GM19239 (cell line): ENCODE measurements at regions not wholly inside any gene's neighbourhood (a gene's known extent, or its start where the extent isn't known, plus 50 kb on each side); places are given as distances from the start of the nearest gene placed in this dataset.
"Not testable (repeated sequence)": the region's sequence is repeated elsewhere in the genome, so short reads cannot be mapped to it uniquely, and the experiment has no call there.

ENCODE experiments used
- DNase-seq: peaks from one replicate; pipeline ENCODE4 v3.0.0; 2011; ENCODE audit warnings: low spot score; ENCODE audit not compliant: insufficient read length
- FAIRE-seq: peaks from 2 replicates; lab custom pipeline; 2011; peaks lifted over from hg19 to GRCh38; lab: Jason Lieb, UNC

DNA sequence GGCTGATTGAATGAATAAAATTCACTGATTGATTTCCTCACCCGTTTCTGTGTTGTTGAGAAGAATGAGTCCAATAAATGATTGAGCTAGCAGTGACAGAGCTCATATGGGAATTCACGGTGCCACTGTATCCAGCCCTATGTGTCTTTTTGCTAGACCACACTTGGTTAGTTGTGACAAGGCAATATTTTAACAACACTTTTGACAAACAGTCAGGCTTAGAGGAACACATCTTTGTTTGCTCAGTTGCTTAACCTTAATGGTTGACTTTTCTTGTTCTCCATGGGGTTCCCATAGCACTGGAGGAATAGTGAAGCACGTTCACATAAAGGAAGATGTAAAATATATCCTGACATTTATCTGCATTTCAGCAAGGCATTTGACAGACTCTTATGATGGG is 273.9 kb upstream of the DEPDC1 start:
- FAIRE-seq: no peak
- DNase-seq: no peak

- DNase-seq: no peak
These were observed 281.0 kb upstream of the DEPDC1 start for GRCh38 chr1:68777851-68778250.

DNA sequence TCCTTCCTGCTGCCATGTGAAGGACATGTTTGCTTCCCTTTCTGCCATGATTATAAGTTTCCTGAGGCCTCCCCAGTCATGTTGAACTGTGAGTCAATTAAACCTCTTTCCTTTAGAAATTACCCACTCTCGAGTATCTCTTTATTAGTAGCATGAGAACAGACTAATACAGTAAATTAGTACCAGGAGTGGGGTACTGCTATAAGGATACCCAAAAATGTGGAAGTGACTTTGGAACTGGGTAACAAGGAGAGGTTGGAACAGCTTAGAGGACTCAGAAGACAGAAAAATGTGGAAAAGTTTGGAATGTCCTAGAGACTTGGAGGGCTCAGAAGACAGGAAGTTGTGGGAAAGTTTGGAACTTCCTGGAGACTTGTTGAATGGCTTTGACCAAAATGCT is 283.0 kb upstream of the DEPDC1 start:
- FAIRE-seq: not testable (repeated sequence)

More at GRCh38 chr1:68777851-68778250, 281.0 kb upstream of the DEPDC1 start:
- FAIRE-seq: no peak

DNA sequence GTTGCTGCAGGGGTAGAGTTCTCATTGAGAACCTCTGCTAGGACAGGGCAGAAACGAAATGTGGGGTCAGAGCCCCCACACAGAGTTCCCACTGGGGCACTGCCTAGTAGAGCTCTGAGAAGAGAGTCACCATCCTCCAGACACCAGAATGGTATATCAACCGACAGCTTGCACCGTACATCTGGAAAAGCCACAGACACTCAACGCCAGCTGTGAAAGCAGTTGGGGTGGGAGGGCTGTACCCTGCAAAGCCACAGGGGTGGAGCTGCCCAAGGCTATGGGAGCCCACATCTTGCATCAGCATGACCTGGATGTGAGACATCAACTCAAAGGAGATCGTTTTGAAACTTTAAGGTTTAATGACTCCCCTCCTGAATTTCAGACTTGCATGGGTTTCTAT is 284.0 kb upstream of the DEPDC1 start:
- DNase-seq: no peak
- FAIRE-seq: no peak

More for the DNA sequence above, 283.0 kb upstream of the DEPDC1 start:
- not testable (repeated sequence) for DNase-seq

- DNase-seq (no peak), FAIRE-seq (no peak)
These were observed 286.0 kb upstream of the DEPDC1 start for GRCh38 chr1:68782890-68783289.

GRCh38 chr1:68785328-68785727 is 288.4 kb upstream of the DEPDC1 start:
- DNase-seq: no peak
- no peak for FAIRE-seq

- FAIRE-seq (no peak), DNase-seq (no peak)
These were observed 291.9 kb upstream of the DEPDC1 start for GRCh38 chr1:68788762-68789161.

DNA sequence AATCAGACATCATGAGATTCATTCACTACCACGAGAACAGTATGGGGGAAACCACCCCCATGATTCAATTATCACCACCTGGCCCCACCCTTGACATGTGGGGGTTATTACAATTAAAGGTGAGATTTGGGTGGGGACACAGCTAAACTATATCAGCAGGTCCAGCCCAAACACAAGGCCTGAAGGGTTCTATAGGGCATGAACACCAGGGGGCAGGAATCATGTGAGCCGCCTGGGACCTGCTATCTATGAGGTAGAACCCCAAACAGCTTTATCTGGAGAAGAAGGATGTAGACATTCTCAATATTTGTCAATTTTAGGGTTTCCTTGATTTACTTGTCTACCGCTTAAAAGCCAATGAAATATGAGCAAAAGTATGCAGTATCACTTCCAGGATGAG is 294.9 kb upstream of the DEPDC1 start:
- no peak for DNase-seq
- no peak for FAIRE-seq

GRCh38 chr1:68795956-68796355 is 299.1 kb upstream of the DEPDC1 start:
- no peak for FAIRE-seq

GRCh38 chr1:68796888-68797287 is 300.0 kb upstream of the DEPDC1 start:
- no peak for DNase-seq
- no peak for FAIRE-seq

More at GRCh38 chr1:68795956-68796355, 299.1 kb upstream of the DEPDC1 start:
- DNase-seq: no peak

DNA sequence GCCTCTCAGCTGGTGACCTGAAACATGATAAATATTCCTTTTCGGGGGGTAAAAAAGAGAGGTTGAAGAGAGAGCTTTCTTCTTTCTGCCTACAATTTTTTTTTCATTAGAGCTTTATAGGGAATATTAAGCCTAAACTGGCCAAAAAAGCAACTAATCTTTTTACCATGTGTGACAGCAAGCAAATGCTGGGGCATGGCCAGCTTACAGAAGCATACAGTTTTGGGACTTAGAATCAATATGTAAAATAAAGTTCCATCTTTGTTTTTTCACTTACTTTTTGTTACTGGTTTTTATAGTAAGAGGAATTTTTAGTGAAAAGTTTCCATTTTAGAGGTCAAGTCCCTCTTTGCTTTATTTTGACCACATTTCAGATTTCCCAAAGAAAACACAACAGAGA is 301.2 kb upstream of the DEPDC1 start:
- no peak for FAIRE-seq
- DNase-seq: no peak

DNA sequence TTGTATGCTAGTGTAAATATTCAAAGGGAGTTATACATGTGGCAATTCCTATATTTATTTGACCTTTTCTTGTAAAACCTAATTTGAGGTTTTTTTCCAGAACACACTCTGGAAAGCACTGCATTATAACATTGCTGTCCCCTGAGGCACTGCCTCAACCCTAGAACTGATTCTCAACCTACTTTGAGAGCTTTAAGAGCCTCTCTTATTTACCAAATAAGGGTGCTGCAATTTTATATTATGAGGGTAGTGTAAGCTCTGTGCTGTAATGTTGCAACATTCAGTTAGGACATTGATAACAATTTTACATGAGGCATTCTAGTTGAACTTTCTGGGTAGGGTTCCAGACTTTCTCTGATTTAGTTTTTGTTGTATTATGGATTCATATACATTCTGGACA is 302.2 kb upstream of the DEPDC1 start:
- FAIRE-seq (no peak), DNase-seq (no peak)

DNA sequence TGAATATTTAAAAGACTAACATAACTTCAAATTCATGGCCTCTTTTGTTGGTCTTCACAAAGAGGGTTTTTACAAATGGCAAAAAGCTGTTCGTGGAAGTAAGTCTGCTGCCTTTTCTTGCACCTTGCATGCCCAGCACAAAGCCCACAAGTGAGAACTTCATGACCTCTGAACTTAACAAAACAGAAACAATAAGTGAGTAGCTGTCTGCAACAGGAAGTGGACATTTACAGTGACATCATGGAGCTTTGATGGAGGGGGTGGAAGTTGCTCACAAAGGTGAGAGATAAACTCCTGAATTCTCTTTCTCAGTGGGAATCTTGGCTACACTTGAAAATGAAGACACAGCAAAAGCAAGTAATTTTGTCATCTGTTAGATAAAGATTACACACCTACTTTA is 303.3 kb upstream of the DEPDC1 start:
- no peak for DNase-seq
- FAIRE-seq: no peak

- FAIRE-seq (no peak), DNase-seq (no peak)
These were observed 304.6 kb upstream of the DEPDC1 start for GRCh38 chr1:68801440-68801839.

DNA sequence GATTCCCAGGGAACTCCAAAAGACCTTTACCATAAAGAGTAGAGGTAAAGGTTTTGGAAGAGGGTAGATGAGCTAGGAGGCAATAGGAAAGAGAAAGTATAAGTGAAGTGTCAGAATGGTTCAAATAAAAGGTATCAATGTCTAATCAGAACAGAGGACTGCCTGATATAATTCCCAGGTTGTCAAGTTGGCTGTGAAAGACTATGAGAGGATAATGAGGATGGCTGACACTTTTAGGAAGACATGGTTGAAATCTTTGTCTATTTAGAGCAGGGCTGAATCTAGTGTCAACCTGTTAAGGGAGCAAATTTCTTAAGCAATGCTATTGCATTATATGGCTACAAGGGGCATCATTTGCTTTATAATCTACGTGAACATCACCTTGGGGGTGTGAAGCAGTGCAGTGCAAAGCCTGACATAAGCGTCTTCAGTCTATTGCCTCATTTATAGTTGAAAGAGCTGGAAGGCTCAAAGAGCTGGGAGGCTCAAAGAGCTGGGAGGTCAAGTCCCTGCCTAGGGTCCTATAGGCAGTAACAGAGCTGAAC is 308.3 kb upstream of the DEPDC1 start:
- FAIRE-seq: no peak
- no peak for DNase-seq

DNA sequence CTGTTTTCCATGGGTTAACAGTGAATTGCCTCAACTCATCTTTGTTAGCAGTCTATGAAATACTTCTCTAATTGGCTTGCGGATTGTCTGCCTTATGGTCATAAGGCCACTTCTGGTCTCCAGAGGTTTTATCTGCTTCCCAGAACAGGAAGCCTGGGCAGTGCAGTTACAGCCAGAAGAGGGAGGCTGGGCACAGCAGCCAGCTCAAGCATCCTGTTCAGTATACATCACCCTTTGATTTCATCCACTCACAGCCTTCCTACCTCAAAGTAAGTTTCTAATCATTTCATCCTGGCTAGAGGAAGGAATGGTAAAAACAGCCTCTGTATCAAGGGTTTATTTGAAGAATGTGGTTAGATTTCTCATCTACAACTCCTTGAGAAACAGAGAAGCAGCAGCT is 311.5 kb upstream of the DEPDC1 start:
- DNase-seq: no peak

DNA sequence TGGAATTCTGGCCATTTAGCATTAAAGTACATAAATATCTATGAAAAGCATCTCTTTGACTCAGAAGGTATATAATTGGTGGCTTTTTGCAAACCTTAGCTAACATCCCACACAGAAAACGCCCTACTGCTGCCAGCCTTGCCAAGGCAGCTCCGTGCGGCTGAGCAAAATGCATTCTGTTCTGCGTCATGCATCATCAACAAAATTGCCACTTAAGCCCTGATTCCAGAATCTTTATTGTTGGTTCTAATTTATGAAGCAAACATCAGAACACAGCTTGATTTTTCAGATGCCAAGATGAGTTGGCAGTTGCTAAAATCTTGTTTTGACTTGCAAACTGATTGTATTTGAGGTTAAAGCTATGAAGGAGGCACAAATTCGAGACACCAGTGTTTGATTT is 314.9 kb upstream of the DEPDC1 start:
- FAIRE-seq: no peak
- no peak for DNase-seq

More for the DNA sequence above, 311.5 kb upstream of the DEPDC1 start:
- no peak for FAIRE-seq

- FAIRE-seq (no peak), DNase-seq (no peak)
These were observed 315.5 kb upstream of the DEPDC1 start for GRCh38 chr1:68812333-68812732.

DNA sequence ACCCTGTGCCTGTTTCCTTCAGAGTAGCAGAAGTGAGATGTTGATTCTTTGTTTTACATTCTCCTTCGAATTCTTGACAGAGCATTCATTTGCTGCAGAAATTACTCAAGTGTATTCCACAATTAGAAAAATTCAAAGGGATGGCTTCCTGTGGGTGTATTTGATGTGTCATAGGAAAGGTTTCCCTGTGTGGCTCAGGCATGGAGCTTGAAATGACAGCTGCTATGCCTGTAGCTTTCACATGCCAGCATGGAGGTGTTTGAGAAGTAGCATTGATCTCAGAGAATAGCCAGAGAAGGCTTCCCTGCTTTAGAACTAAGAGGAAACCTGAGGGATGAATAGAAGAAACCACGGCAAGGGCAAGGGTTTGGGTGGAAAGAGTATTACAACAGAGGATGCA is 317.2 kb upstream of the DEPDC1 start:
- no peak for DNase-seq
- FAIRE-seq: no peak

DNA sequence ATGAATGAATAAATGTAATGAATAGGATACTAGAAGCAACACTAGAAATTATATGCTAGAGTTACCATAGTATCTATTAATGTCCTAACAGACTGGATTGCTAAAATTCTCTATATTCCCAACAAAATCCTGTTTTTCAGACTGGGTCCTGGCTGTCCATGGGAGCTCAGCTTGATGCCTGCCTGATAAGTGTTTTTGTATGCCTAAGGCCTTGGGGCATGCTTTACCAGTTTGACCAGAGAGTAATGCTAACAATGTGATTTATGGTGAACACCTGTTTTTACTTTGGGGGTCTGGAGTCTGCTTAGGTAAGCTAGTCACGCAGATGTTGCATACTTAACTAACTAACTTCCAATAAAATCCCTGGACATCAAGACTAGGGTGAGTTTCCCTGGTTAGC is 318.8 kb upstream of the DEPDC1 start:
- no peak for FAIRE-seq

DNA sequence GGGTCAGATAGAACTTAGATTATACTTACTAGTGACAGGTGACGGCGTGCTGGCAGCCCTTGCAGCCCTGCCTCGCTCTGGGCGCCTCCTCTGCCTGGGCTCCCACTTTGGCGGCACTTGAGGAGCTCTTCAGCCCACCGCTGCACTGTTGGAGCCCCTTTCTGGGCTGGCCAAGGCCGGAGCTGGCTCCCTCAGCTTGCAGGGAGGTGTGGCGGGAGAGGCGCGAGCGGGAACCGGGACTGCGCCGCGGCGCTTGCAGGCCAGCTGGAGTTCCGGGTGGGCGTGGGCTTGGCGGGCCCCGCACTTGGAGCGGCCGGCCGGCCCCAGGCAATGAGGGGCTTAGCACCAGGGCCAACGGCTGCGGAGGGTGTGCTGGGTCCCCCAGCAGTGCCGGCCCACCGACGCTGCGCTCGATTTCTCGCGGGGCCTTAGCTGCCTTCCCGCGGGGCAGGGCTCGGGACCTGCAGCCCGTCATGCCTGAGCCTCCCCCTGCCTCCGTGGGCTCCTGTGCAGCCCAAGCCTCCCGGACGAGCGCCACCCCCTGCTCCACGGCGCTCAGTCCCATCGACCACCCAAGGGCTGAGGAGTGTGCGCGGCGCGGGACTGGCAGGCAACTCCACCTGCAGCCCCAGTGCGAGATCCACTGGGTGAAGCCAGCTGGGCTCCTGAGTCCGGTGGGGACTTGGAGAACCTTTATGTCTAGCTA is 320.8 kb upstream of the DEPDC1 start:
- not testable (repeated sequence) for FAIRE-seq, DNase-seq

More for the DNA sequence above, 318.8 kb upstream of the DEPDC1 start:
- DNase-seq: no peak

GRCh38 chr1:68819190-68819829 is 322.4 kb upstream of the DEPDC1 start:
- no peak for DNase-seq
- FAIRE-seq: no peak
